B cell (primary cell): ENCODE measurements at regions not wholly inside any gene's neighbourhood (a gene's known extent, or its start where the extent isn't known, plus 50 kb on each side); places are given as distances from the start of the nearest gene placed in this dataset.
"Not testable (repeated sequence)": the region's sequence is repeated elsewhere in the genome, so short reads cannot be mapped to it uniquely, and the experiment has no call there.

ENCODE experiments used
- ATAC-seq: fragments of 200-7000 bp; cut with Tn5 transposase; one replicate; pipeline ENCODE4 v1.10.0; 2021; ENCODE audit warnings: low read depth, mild to moderate bottlenecking, moderate number of reproducible peaks, moderate library complexity
- CTCF ChIA-PET: fragments of 350-600 bp; sonication (Branson Sonifier 250); formaldehyde crosslinking; loops from one replicate; lab custom pipeline; 2021; ENCODE audit warnings: antibody characterized with exemption, inconsistent platforms; lab: Charles Lee
- POLR2A ChIA-PET: fragments of 350-600 bp; sonication (Branson Sonifier 250); formaldehyde crosslinking; loops from one replicate; lab custom pipeline; 2021; ENCODE audit warnings: antibody characterized with exemption; lab: Charles Lee
- DNase-seq: peaks from one replicate; pipeline ENCODE4 v3.0.0; 2013
- H2AFZ ChIP-seq: 2 replicates; pipeline ENCODE4 v1.6.1; 2012; ENCODE audit warnings: mild to moderate bottlenecking, low read depth, low read length; ENCODE audit not compliant: insufficient read depth, poor library complexity, severe bottlenecking
- H3K27ac ChIP-seq, 2 donors: 1 replicate in 1 of 2; 2 replicates in 1 of 2; pipeline ENCODE4 v1.5.1; 2012 to 2013; ENCODE audit warnings: low read length in 2 of 2, mild to moderate bottlenecking in 2 of 2, moderate library complexity in 1 of 2
- H3K27me3 ChIP-seq, 4 experiments: fragments of 200-600 bp in 1 of 4; sonication (generic) in 1 of 4; replicated peaks in 1 of 4; 1 replicate in 2 of 4; 2 replicates in 2 of 4; pipeline versions ENCODE4 v1.6.1 to v1.7.0; 2013 to 2016; ENCODE audit warnings: low read length in 3 of 4, mild to moderate bottlenecking in 2 of 4, mixed read lengths in 1 of 4, moderate library complexity in 1 of 4; ENCODE audit not compliant: insufficient read depth in 4 of 4, control insufficient read depth in 3 of 4; ENCODE audit errors: control extremely low read depth in 1 of 4
- H3K36me3 ChIP-seq, 2 experiments: replicated peaks in 1 of 2; 1 replicate in 1 of 2; 2 replicates in 1 of 2; pipeline versions ENCODE4 v1.6.1 to v1.7.1; 2013; ENCODE audit warnings: low read length in 1 of 2; ENCODE audit not compliant: insufficient read depth in 2 of 2, control insufficient read depth in 1 of 2; ENCODE audit errors: control extremely low read depth in 1 of 2, extremely low read depth in 1 of 2
- H3K4me1 ChIP-seq, 2 donors: fragments of 200-600 bp in 1 of 2; sonication (generic) in 1 of 2; 1 replicate in 1 of 2; 2 replicates in 1 of 2; pipeline versions ENCODE4 v1.5.1 to v1.6.1; 2013 to 2017; ENCODE audit warnings: low read length in 2 of 2; ENCODE audit not compliant: control insufficient read depth in 2 of 2, insufficient read depth in 2 of 2
- H3K4me2 ChIP-seq: replicated peaks from 2 replicates; pipeline ENCODE3; 2012; ENCODE audit warnings: mild to moderate bottlenecking, low read depth, low read length; ENCODE audit not compliant: poor library complexity, severe bottlenecking
- H3K4me3 ChIP-seq, 5 experiments: fragments of 200-600 bp in 1 of 5; sonication (generic) in 1 of 5; 1 replicate in 3 of 5; 2 replicates in 2 of 5; pipeline versions ENCODE4 v1.5.1 to v1.7.0; 2011 to 2016; ENCODE audit warnings: low read length in 4 of 5, mild to moderate bottlenecking in 4 of 5, low read depth in 2 of 5, control low read depth in 1 of 5, moderate library complexity in 1 of 5; ENCODE audit not compliant: insufficient read depth in 1 of 5; ENCODE audit errors: control extremely low read depth in 1 of 5, extremely low read depth in 1 of 5
- H3K79me2 ChIP-seq: fragments of 200-600 bp; sonication (generic); one replicate; pipeline ENCODE4 v1.6.0; 2016; ENCODE audit warnings: low read length; ENCODE audit not compliant: control insufficient read depth, insufficient read depth
- H3K9ac ChIP-seq: fragments of 200-600 bp; sonication (generic); 2 replicates; pipeline ENCODE4 v1.6.1; 2017; ENCODE audit warnings: mild to moderate bottlenecking, low read length, moderate library complexity
- H3K9me3 ChIP-seq, 3 donors: one replicate each; pipeline versions ENCODE4 v1.6.1 to v1.7.1; 2013; ENCODE audit warnings: low read length in 2 of 3; ENCODE audit not compliant: control insufficient read depth in 2 of 3, insufficient read depth in 1 of 3; ENCODE audit errors: control extremely low read depth in 1 of 3
- H4K20me1 ChIP-seq: 2 replicates; pipeline ENCODE4 v1.6.0; 2012; ENCODE audit warnings: mild to moderate bottlenecking, low read length; ENCODE audit not compliant: insufficient read depth, control insufficient read depth, poor library complexity, severe bottlenecking
- H3K27ac Mint-ChIP-seq: one replicate; pipeline ENCODE4 v1.8.0; 2021; ENCODE audit warnings: mixed read lengths
- H3K27me3 Mint-ChIP-seq: one replicate; pipeline ENCODE4 v1.8.0; 2021; ENCODE audit warnings: mixed read lengths
- H3K4me1 Mint-ChIP-seq: one replicate; pipeline ENCODE4 v1.8.0; 2021; ENCODE audit warnings: mixed read lengths
- H3K4me3 Mint-ChIP-seq: one replicate; pipeline ENCODE4 v1.8.0; 2021; ENCODE audit warnings: mixed read lengths
- H3K9me3 Mint-ChIP-seq: one replicate; pipeline ENCODE4 v1.8.0; 2022; ENCODE audit warnings: mixed read lengths; ENCODE audit not compliant: insufficient read depth
- WGBS: methylation state at CpG from one replicate; pipeline ENCODE4 v1.1.5; 2013; ENCODE audit warnings: missing lambda C conversion rate; ENCODE audit not compliant: insufficient coverage; 5-methylcytosine and 5-hydroxymethylcytosine counted together
- intact Hi-C: fragments of 100-400 bp; cut with micrococcal nuclease; formaldehyde crosslinking; loops from one replicate; pipeline ENCODE4 v1.10.0; 2022

GRCh38 chr17:16845098-16845497 is 126.8 kb downstream of the TNFRSF13B start:
- H3K4me1 ChIP-seq, H3K27ac Mint-ChIP-seq, H3K9me3 Mint-ChIP-seq, H3K9me3 ChIP-seq, H3K4me3 Mint-ChIP-seq, H3K4me1 Mint-ChIP-seq, CTCF ChIA-PET, intact Hi-C loops, ATAC-seq, H3K27me3 Mint-ChIP-seq, H3K27me3 ChIP-seq, H3K79me2 ChIP-seq, H3K4me2 ChIP-seq, POLR2A ChIA-PET, H3K36me3 ChIP-seq, H4K20me1 ChIP-seq, H2AFZ ChIP-seq, H3K27ac ChIP-seq, H3K9ac ChIP-seq, DNase-seq, H3K4me3 ChIP-seq: not testable (repeated sequence)
- WGBS = no CpG with 5 or more reads among the region's 9 CpGs

GRCh38 chr17:16844669-16845068 is 127.2 kb downstream of the TNFRSF13B start:
- H3K27me3 ChIP-seq, H3K4me2 ChIP-seq, intact Hi-C loops, H3K9me3 ChIP-seq, H3K4me1 ChIP-seq, H3K27me3 Mint-ChIP-seq, H3K9me3 Mint-ChIP-seq, H3K27ac Mint-ChIP-seq, H2AFZ ChIP-seq, DNase-seq, H3K4me3 ChIP-seq, H3K79me2 ChIP-seq, CTCF ChIA-PET, H3K36me3 ChIP-seq, H3K4me3 Mint-ChIP-seq, H3K27ac ChIP-seq, H3K4me1 Mint-ChIP-seq, POLR2A ChIA-PET, ATAC-seq, H4K20me1 ChIP-seq, H3K9ac ChIP-seq: not testable (repeated sequence)
- no CpG with 5 or more reads among the region's 6 CpGs for WGBS

- H3K9me3 ChIP-seq, H3K9ac ChIP-seq, H3K4me3 Mint-ChIP-seq, H3K4me3 ChIP-seq, intact Hi-C loops, H3K4me2 ChIP-seq, H3K27me3 Mint-ChIP-seq, DNase-seq, CTCF ChIA-PET, H4K20me1 ChIP-seq, H3K36me3 ChIP-seq, H3K27ac ChIP-seq, H3K27me3 ChIP-seq, ATAC-seq, H3K27ac Mint-ChIP-seq, H2AFZ ChIP-seq, H3K4me1 Mint-ChIP-seq, POLR2A ChIA-PET, H3K9me3 Mint-ChIP-seq, H3K4me1 ChIP-seq, H3K79me2 ChIP-seq: not testable (repeated sequence)
- WGBS = no CpG with 5 or more reads among the region's 7 CpGs
Measured at GRCh38 chr17:16843511-16843910, 128.4 kb downstream of the TNFRSF13B start.

GRCh38 chr17:16842346-16842745 is 129.6 kb downstream of the TNFRSF13B start:
- H3K4me3 ChIP-seq, H3K4me3 Mint-ChIP-seq, H3K36me3 ChIP-seq, POLR2A ChIA-PET, ATAC-seq, H2AFZ ChIP-seq, H3K4me1 Mint-ChIP-seq, H3K27ac ChIP-seq, H3K79me2 ChIP-seq, intact Hi-C loops, H4K20me1 ChIP-seq, H3K27me3 Mint-ChIP-seq, DNase-seq, H3K4me2 ChIP-seq, H3K4me1 ChIP-seq, H3K9me3 Mint-ChIP-seq, H3K27me3 ChIP-seq, CTCF ChIA-PET, H3K9me3 ChIP-seq, H3K9ac ChIP-seq, H3K27ac Mint-ChIP-seq: not testable (repeated sequence)
- no CpG with 5 or more reads among the region's 6 CpGs for WGBS
